Endothelial cell of umbilical vein (primary cell): ENCODE measurements at regions not wholly inside any gene's neighbourhood (a gene's known extent, or its start where the extent isn't known, plus 50 kb on each side); places are given as distances from the start of the nearest gene placed in this dataset.

ENCODE experiments used
- BruUV-seq: library from RNA; stranded (reverse); fragments of 400-500 nt; replicated peaks from 2 replicates; lab custom pipeline; 2021; lab: Mats Ljungman, UMichigan
- CTCF ChIA-PET: fragments of 300-600, 350-600 bp; sonication (Branson Sonifier 250); formaldehyde crosslinking; loops from one replicate; lab custom pipeline; 2021; ENCODE audit warnings: antibody characterized with exemption, inconsistent platforms; lab: Charles Lee
- POLR2A ChIA-PET: fragments of 300-600, 350-600 bp; sonication (Branson Sonifier 250); formaldehyde crosslinking; loops from one replicate; lab custom pipeline; 2021; ENCODE audit warnings: antibody characterized with exemption, inconsistent platforms; lab: Charles Lee
- DNase-seq: peaks from one replicate; pipeline ENCODE4 v3.0.0-alpha.2; 2011; ENCODE audit warnings: low read depth, low spot score
- FAIRE-seq: peaks from 2 replicates; lab custom pipeline; 2011; peaks lifted over from hg19 to GRCh38; lab: Jason Lieb, UNC
- H2AFZ ChIP-seq: 2 replicates; pipeline ENCODE4 v1.6.0; 2012; ENCODE audit warnings: low read depth, low read length, control low read depth, inconsistent platforms
- H3K27ac ChIP-seq: 2 replicates; pipeline ENCODE4 v1.5.1; 2011; ENCODE audit warnings: low read depth, mild to moderate bottlenecking, control low read depth, low read length, moderate library complexity; ENCODE audit not compliant: insufficient read depth
- H3K27me3 ChIP-seq, 2 experiments: 2 replicates each; pipeline versions ENCODE4 v1.6.0 to v1.6.1; 2011; ENCODE audit warnings: low read length in 2 of 2, mixed read lengths in 1 of 2; ENCODE audit not compliant: control insufficient read depth in 2 of 2, insufficient read depth in 2 of 2
- H3K36me3 ChIP-seq, 2 experiments: 2 replicates in 1 of 2; 3 replicates in 1 of 2; pipeline ENCODE4 v1.5.1; 2011; ENCODE audit warnings: low read length in 2 of 2, mild to moderate bottlenecking in 1 of 2, moderate library complexity in 1 of 2; ENCODE audit not compliant: control insufficient read depth in 2 of 2, insufficient read depth in 2 of 2; ENCODE audit errors: extremely low read depth in 1 of 2
- H3K4me1 ChIP-seq: 3 replicates; pipeline ENCODE4 v1.5.1; 2011; ENCODE audit warnings: mild to moderate bottlenecking, low read length; ENCODE audit not compliant: control insufficient read depth, insufficient read depth; ENCODE audit errors: extremely low read depth
- H3K4me2 ChIP-seq: 2 replicates; pipeline ENCODE4 v1.6.1; 2011; ENCODE audit warnings: low read length, control low read depth, mixed read lengths; ENCODE audit not compliant: insufficient read depth
- H3K4me3 ChIP-seq, 3 experiments: fragments of 200-600 bp in 1 of 3; sonication (generic), shearing (Covaris generic) in 1 of 3; replicated peaks in 1 of 3; 2 replicates each; pipeline ENCODE4 v1.5.1; 2011 to 2016; ENCODE audit warnings: control low read depth in 3 of 3, low read length in 3 of 3, mild to moderate bottlenecking in 2 of 3, inconsistent platforms in 1 of 3, low read depth in 1 of 3, moderate library complexity in 1 of 3; ENCODE audit not compliant: insufficient read depth in 1 of 3
- H3K79me2 ChIP-seq: 2 replicates; pipeline ENCODE4 v1.6.0; 2012; ENCODE audit warnings: low read length, inconsistent platforms; ENCODE audit not compliant: control insufficient read depth, insufficient read depth
- H3K9ac ChIP-seq: replicated peaks from 2 replicates; pipeline ENCODE3; 2011; ENCODE audit warnings: low read length, control low read depth; ENCODE audit not compliant: insufficient read depth; ENCODE audit errors: extremely low read depth
- H3K9me1 ChIP-seq: replicated peaks from 3 replicates; pipeline ENCODE4 v1.6.0; 2011; ENCODE audit warnings: mild to moderate bottlenecking, low read length; ENCODE audit not compliant: control insufficient read depth, insufficient read depth; ENCODE audit errors: extremely low read depth
- H3K9me3 ChIP-seq: replicated peaks from 2 replicates; pipeline ENCODE4 v1.5.1; 2012; ENCODE audit warnings: low read length, inconsistent platforms; ENCODE audit not compliant: control insufficient read depth, insufficient read depth
- H4K20me1 ChIP-seq: replicated peaks from 2 replicates; pipeline ENCODE3; 2011; ENCODE audit warnings: mild to moderate bottlenecking, low read length; ENCODE audit not compliant: control insufficient read depth, insufficient read depth; ENCODE audit errors: extremely low read depth
- EZH2 ChIP-seq: IDR thresholded peaks from 2 replicates; pipeline ENCODE4 v1.6.1; 2012; ENCODE audit warnings: borderline replicate concordance, low read depth, mild to moderate bottlenecking, moderate library complexity, low read length, inconsistent platforms; ENCODE audit not compliant: severe bottlenecking
- FOS ChIP-seq: IDR thresholded peaks from 2 replicates; pipeline ENCODE4 v1.6.1; 2011; ENCODE audit warnings: mild to moderate bottlenecking, low read length, moderate library complexity, borderline replicate concordance; ENCODE audit not compliant: insufficient read depth
- GATA2 ChIP-seq: IDR thresholded peaks from 2 replicates; pipeline ENCODE4 v1.7.0; 2011; ENCODE audit warnings: low read depth, mild to moderate bottlenecking, moderate library complexity, mixed read lengths, low read length; ENCODE audit not compliant: insufficient read length, insufficient read depth
- JUN ChIP-seq: IDR thresholded peaks from 2 replicates; pipeline ENCODE4 v1.6.1; 2011; ENCODE audit warnings: borderline replicate concordance, low read depth; ENCODE audit not compliant: insufficient read length, insufficient read depth
- MYC ChIP-seq: IDR thresholded peaks from one replicate; pipeline ENCODE4 v1.6.1; 2011; ENCODE audit warnings: mild to moderate bottlenecking, low read depth, low read length
- POLR2A ChIP-seq: IDR thresholded peaks from 2 replicates; pipeline ENCODE4 v1.6.1; 2012; ENCODE audit warnings: low read depth, mild to moderate bottlenecking, control low read depth, low read length
- POLR2AphosphoS5 ChIP-seq: IDR thresholded peaks from 2 replicates; pipeline ENCODE4 v1.6.1; 2012; ENCODE audit warnings: low read depth, mild to moderate bottlenecking, control low read depth, low read length, moderate library complexity; ENCODE audit not compliant: insufficient read depth
- dilution Hi-C: fragments of 300-500 bp; cut with MboI; formaldehyde crosslinking; loops from one replicate; pipeline ENCODE4 v1.15.0; 2019; ENCODE audit warnings: low sequenced_read_pairs; ENCODE audit not compliant: extremely low pct_ligation_motif_present
- intact Hi-C: fragments of 100-400 bp; cut with micrococcal nuclease; formaldehyde crosslinking; loops from one replicate; pipeline ENCODE4 v1.10.0; 2022
- TF ChIP-seq, protein P1 (sequence below): IDR thresholded peaks from 2 replicates; pipeline ENCODE4 v1.6.1; 2011; ENCODE audit not compliant: insufficient read depth, insufficient read length

DNA sequence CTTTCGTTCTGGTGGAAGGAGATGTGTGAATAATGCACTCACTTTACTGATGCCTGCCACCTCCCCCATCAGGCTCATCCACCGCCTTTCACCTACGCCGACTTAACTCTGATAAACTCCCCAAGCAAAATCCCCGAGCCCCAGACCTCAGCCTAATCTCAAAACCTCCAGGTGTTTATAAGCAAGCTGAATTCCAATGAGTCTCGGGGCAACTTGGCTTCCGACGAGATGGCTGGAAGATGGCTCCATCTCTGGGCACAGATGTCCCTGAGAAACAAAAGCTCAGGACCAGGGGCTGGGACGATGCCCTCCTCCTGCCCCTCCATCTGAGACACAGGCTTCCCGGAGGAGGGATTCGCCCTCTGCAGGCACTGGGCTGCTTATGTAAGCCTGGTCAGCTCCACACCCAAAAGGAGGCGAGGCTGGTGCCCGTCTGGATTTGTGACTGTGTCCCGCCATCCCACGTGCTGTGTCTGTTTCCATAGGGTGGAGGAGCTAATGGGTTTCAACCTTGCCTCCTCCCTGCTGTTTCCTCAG is 386.4 kb upstream of the TNRC6C start:
- Histone ChIP-seq H3K27ac (no peak overlapping the region), H3K9me3 (no peaks in the 10 kb centered on the region), H3K4me1 (no peaks in the 10 kb centered on the region), H3K79me2 (no peaks in the 10 kb centered on the region), H3K4me2 (no peak overlapping the region), H3K9me1 (no peaks in the 10 kb centered on the region), H3K4me3 (no peak overlapping the region), H2AFZ (no peak overlapping the region), H4K20me1 (no peaks in the 10 kb centered on the region), H3K9ac (no peak overlapping the region), H3K36me3 (no peaks in the 10 kb centered on the region), H3K27me3 (peaks cover 36% of the 10 kb centered on the region in 2 experiments)
- peak; percentile 8 for TF ChIP-seq EZH2
- no peak for TF ChIP-seq POLR2AphosphoS5
- no peak for DNase-seq
- no peak for FAIRE-seq
- intact Hi-C loops, result no loop called here
- BruUV-seq, result no TSS peak
- ChIA-PET POLR2A (no interaction called here), CTCF (no interaction called here)
- dilution Hi-C loops, result no loop called here

DNA sequence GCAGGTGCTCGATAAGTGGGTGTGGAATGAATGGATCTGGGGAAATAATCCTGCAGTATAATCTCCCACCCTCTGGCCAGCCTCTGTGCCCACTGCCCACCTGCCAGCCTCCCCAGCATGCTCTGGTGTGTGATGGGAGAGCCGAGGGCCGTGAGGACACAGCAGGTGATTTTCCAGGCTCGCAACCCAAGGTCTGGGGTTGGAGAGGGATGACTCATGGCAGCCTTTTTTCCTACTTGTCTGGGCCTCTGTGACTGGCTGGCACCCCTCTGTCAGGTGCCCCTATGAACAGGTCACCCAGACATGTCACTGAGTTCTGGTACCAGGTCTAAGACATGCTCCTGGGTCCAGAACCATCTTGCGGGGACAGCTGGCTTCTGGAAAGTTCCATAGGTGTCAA is 385.7 kb upstream of the TNRC6C start:
- Histone ChIP-seq H3K27me3 (peaks cover 36% of the 10 kb centered on the region in 2 experiments), H2AFZ (no peak overlapping the region), H3K9me3 (no peaks in the 10 kb centered on the region), H3K36me3 (no peaks in the 10 kb centered on the region), H3K4me2 (no peak overlapping the region), H3K9ac (no peak overlapping the region), H3K79me2 (no peaks in the 10 kb centered on the region), H3K4me1 (no peaks in the 10 kb centered on the region), H3K9me1 (no peaks in the 10 kb centered on the region), H4K20me1 (no peaks in the 10 kb centered on the region), H3K4me3 (no peak overlapping the region), H3K27ac (no peak overlapping the region)
- CTCF ChIA-PET, result no interaction called here
- intact Hi-C loops (no loop called here), dilution Hi-C loops (no loop called here)
- POLR2A ChIA-PET, result no interaction called here
- FAIRE-seq, result no peak
- no peak for DNase-seq
- BruUV-seq, result no TSS peak
- TF ChIP-seq JUN, result no peak
- no peak for TF ChIP-seq GATA2
- TF ChIP-seq, protein P1, sequence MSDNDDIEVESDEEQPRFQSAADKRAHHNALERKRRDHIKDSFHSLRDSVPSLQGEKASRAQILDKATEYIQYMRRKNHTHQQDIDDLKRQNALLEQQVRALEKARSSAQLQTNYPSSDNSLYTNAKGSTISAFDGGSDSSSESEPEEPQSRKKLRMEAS, result no peak
- TF ChIP-seq EZH2, result no peak
- TF ChIP-seq FOS, result no peak
- no peak for TF ChIP-seq MYC
- TF ChIP-seq POLR2A, result no peak
